NCI-H446 (cell line): ENCODE measurements at regions not wholly inside any gene's neighbourhood (a gene's known extent, or its start where the extent isn't known, plus 50 kb on each side); places are given as distances from the start of the nearest gene placed in this dataset.

Source experiments
- DNase-seq, 2 experiments: peaks; one replicate each; lab custom pipeline; 2025; lab: John Stamatoyannopoulos, UW

DNA sequence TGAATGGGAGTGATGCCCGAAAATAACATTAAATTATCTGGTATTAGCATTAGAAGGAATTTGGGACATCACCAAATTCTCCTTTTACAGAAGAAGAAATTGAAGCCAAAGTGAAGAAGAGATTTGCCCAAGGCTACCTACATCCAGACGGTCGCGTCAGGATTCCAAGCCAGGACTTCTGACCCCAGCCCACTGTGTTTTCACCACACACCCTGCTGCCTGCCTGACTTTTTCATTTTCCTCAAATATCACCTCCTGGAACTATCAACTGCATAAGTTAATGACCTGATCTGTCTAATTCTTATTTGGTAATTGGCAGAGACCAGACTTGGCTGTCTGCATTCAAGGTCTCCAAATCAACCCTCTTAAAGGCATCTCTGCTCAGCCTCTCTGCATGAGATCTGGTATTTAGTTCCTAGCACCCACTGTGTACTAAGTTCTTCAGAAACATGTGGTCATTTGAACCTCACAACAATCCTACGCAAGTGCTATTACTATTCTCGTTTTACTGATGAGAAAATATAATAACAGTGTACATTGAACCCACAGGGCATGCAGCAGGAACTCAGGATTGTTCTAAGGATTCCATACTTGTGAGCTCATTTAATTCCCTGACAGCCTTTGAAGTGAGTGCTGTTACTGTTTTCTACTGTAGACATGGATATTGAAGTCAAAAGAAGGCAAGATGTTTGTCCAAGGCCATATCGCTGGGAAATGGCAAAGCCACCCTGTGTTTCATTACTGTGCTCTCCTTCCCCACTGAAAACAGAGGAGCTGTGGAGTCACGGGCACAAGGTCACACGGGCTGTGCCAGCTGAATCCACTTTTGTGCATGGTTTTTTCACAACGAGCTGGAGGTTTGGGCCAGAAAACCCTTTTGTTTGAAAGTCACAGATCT is 195.2 kb upstream of the C1QTNF7 start:
- DNase-seq: peak; percentile 44 to 63

DNA sequence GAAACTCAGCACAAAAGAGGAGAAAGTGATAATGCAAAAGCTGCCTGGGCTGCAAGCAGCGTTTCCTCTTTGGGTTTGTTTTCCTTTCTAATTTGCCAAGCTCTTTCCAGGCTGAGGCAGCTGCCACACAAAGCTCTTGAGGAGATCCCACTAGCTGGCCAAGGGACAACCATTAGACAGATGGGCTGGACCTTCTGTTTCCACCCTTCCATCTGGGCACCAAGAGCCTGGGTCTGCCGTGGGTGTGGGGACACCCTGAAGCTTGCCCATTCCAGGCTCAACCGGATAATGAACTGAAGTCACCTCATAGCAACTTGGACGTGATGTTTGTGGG is 194.6 kb upstream of the C1QTNF7 start:
- DNase-seq: peak; percentile 76 to 92

DNA sequence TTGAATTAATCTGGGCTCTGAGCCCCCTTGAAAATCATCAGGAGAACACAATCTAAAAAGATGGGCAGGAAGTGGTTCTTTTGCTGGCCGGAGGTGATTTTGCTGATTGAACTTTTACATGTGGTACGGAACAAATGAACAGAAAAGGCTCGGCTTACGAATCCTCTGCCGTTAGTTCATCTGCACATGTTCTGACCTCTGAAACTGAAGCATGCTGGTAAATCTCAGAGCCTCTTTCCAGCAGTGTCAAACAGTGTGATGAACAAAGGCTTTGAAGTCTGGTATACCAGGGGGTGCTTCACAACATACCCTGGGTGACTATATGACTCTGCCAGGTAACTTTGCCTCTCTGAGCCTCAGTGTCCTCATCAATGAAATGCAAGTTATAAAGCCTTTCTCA is 194.2 kb upstream of the C1QTNF7 start:
- no peak for DNase-seq

DNA sequence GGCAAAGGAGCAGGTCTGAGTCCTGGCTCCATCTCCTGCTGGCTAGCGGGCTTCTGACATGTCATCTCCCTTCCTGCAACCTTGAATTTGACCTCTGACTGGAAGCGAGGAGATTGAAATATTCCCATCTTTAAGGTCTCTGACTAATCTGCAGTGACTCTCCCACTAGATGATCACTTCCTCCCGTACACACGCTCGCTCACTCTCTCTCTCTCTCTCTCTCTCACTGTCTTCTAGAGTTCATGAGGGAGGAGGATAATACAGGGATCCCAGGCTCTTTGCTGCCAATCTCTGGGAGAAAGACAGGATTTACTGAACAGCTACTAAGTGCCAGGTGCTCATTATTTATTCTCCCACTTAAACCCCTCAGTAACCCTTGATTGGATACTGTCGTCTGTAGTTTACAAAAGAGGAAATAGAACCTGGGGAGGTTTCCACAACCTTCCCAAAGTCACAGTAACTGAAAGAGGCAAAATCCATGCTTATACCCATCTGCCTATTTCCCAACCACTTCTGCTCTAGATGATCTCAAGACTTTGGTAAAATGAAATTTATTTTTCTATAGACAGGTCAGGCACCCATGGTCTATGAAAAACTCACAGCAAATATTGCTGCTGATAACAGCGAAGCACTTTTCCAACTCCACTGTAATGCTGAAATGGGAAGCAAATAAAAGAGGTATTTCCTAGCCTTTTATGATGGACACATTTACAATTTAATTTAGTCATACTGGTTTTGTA is 193.5 kb upstream of the C1QTNF7 start:
- no peak for DNase-seq

DNA sequence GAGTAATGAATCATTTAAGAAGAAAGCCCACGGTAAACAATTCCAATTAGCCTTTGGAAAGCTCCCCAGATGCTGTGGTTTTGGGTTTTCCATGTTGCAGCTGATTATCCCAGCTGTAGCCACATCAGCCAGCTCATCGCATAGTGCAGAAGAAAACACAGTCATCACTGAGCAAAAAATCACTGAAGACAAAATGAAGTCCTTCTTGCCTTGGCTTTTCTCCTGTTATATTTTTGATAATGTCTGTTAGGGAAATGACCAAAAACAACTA is 193.0 kb upstream of the C1QTNF7 start:
- DNase-seq: no peak

DNA sequence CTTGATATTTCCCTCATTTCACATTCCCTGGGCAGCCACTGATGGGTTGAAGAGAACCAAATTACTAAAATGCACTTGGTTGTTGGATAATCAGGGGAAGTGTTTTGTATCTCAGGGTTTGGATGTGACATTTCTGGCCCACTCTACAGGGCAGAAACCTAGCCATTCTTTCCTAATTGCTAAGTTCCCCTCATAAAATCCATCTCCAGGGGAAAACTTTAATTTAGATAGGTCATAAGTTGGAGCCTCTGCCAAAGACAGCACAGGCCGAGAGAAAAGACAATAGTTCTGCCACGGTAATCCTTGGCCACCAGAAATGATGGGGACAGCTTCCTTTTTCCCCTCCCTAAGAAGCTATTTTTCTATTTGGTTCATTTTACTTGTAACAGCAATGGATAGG is 192.7 kb upstream of the C1QTNF7 start:
- no peak for DNase-seq

DNA sequence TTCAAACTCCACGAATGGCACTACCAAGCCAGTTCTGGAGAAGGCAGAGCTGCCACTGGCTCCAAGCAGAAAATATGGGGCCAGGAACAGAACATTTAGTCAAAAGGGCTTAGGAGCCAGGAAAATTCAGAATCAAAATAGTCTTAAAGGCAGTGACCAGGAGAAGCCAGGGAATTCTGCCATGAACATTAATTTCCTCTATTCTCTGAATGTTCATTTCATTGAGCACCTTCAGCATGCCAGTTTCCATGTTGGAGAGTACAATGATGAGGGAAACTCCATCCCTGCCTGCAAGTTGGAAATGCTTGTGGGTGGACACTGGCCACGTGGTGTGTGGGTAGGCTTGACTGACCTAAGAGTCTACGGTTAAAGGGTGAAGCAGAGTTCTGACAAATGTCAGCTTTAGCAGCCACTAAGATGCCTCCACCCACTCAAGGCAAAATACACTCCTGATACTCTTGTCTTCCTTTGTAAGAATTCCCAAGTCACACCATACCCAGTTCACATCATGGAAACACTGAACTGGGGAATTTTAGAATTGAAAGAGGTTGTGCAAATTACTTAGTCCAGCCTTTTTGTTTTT is 190.1 kb upstream of the C1QTNF7 start:
- peak in 1 of 2 experiments; percentile 13 for DNase-seq

DNA sequence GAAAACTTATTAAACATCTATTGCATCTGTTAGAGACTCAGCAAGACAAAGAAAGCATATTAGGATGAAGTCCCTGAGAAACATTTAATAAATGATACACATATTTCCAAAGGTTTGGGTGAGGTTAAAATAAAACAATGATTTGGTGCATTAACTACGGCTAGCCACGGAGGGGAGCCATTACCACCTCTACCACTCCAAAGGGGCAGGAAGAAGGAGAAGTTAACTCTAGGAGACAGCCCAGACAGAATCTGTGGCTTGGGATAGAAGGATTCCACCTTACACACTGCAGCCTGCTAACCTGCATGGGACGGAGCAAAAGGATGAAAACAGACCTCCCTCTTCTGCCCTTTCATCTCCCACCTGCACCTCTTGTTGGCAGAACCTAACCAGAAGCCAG is 189.1 kb upstream of the C1QTNF7 start:
- peak in 1 of 2 experiments; percentile 24 for DNase-seq

DNA sequence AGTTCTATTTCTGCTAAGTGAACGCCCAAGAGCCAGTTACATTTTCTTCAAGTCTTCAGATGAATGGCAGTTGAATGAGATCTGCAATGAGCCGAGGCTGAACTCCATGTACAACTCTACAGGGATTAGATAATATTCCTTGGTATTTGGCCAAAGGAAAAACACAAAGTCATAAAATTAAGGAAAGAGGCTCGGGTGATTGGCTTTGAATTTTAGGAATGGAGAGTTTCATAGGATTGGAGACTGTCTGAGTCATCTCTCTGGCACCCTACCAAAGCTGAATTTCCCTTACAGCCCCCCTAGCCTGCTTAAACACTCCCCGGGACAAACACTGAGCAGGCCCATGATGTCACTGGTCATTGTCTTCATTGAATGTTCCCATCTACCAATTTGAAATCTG is 188.0 kb upstream of the C1QTNF7 start:
- peak in 1 of 2 experiments; percentile 59 for DNase-seq

DNA sequence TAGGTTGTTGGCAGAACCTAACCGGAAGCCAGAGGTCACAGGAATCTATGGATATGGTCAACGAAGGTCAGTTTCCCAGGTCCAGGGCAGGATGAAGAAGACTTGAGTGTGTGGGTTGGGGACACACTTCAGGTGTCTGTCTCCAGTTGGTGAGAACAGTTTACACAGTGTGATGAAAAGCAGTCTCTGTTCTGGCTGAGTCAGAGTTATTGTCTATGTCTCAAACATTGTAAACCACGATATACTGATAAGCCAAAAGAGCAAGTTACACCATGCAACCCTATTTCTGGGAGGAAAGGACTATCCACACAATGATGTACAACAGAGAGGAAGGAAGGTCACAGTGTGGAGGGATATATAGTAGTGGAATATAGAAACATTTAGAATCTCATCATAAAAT is 187.1 kb upstream of the C1QTNF7 start:
- DNase-seq: no peak

DNA sequence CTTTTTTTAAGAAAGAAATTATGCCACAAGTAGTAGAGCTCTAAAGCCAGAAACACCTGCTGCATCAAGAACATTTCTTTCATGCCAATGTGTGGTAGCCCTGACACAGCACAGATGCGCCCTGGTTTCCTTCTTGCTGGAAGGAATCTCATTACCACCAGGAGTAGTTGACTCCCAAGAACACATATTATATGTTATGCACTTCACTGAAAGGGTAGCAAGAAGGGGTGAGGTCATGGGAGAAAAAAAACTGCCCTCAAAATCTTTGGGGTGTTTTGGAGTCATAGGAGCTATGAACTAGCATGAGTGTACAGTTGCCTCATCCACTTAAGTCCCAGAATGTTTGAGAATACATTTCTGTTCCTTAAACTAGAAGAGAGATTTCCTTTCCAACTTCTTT is 185.8 kb upstream of the C1QTNF7 start:
- DNase-seq: no peak

DNA sequence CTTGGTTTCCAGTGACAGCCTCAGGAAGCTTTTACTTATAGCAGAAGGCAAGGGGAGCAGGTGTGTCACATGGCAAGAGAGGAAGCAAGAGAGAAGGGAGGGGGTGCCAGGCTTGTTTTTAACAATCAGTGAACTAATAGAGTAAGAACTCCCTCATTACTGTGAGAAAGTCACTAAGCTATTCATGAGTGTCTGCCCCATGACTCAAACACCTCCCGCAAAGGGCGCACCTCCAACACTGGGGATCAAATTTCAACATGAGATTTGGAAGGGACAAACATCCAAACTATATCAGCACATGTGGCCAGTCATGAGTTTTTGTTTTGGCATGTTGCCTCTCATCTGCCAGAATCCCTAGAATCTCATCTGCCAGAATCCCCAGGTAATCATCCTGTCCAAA is 183.5 kb upstream of the C1QTNF7 start:
- DNase-seq: peak in 1 of 2 experiments; percentile 13

DNA sequence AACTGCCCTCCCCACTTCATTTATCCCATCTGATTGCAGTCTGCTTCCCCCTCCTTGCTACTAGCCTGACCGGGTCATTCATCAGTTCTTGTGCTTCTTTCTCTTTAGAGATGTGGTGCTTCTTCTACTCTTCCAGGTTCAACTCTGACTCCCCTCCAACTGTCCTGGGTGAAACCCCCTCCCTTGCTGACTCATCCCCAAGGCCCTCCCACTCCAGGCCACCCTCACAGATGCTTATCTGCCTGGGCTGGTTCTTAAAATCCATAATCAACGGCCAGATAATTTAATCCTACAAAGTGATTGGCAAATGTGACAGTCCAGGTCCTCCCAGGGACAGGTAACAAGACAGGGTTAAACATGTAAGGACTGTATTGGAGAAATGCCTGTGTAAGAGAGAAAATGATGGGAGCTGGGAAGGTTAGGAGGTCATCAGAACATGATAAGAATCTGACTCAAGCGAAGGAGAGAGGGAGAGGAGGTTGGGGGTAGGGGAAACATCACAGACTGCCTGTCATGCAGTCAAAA is 182.8 kb upstream of the C1QTNF7 start:
- no peak for DNase-seq

DNA sequence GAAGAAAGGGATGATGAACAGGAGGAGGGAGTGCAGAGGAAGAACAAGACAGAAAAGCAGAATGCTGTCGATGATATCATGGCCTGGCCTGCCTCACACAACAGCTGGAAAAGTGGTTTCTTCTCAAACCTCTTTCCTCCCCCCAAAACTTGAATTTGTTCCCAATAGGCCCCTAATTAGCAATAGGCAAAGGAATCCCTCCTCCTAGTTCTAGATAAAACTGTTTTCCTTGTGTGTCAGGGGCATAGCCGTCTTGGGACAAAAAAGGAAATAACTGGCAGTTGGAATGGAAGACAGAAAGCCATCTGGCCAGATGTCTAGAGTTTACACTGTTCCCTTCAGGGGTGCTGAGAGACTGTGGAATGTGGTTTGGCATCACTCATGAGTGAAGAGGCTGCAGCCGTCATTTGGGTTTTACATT is 177.8 kb upstream of the C1QTNF7 start:
- peak in 1 of 2 experiments; percentile 34 for DNase-seq

DNA sequence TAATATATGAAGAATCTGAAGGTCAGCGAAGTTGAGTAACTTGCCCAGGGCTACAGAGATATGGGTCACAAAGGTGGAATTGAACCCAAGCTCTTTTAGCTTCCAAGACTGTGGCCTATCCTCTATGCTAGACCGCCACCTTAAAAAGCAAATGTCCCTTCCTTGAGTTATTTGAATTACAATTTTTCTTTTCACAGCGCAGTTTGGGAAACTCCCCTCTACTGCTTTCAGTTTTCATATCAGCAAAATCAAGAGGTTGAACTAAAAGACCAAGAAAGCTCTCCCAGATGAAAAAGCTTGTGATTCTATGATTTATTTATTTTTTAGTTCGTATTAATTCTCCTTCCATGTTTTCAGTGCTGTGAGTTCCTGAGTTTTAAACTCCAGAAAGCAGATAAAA is 174.5 kb upstream of the C1QTNF7 start:
- no peak for DNase-seq

DNA sequence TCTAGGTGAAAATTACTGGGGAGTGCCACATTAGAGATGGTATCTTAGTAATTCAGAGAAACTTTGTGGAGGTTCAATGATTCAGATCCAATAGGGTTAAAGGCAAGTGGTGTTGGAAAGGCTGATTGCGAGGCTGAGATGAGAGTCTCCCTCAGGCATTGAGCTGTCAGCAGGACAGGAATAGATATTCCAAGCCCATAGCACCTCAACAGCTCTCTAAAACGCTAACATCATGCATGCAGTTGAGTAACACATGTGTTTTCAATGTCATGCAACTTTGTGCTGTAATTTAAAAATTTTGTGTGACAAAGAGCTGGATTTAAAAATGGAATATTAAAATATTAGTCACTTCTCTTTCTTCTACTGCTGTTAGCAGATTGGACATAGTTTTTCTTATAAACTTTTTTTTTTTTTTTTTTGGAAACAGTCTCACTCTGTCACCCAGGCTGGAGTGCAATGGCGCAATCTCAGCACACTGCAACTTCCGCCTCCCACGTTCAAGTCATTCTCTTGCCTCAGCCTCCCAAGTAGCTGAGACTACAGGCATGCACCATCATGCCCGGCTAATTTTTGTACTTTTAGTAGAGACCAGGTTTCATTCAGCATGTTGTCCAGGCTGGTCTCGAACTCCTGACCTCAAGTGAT is 173.5 kb upstream of the C1QTNF7 start:
- DNase-seq: no peak

DNA sequence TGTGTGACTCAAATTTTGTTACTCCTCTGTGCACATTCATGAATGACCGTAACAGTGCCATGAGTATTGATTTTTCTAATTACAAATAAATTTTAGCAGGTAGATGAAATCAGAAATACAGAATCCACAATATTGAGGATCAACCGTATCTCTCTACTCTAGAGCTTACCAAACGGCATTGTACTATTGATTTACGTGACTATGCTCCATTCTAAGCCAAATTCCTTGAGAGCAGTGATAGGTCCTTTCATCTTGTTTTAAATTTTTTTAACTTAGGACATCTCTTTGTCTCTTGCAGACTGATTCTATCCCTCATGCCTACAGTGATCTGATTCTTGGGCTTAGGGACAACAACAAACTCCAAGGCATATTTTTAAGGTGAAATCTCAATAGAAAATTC is 172.3 kb upstream of the C1QTNF7 start:
- DNase-seq: no peak

DNA sequence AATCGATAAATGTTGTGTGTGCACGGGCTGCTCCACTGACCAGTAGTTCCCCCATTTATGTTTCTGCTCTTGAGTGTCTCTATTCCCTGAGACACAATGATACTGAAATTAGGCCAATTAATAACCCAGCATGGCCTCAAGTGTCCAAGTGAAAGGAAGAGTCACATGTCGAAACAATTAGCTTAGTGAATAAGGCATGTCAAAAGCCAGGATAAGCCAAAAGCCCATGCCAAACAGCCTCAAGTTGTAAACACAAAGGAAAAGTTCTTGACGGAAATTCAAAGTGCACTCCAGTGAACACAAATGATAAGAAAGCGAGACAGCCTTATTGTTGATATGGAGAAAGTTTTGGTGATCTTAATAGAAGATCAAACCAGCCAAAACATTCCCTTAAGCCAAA is 167.1 kb upstream of the C1QTNF7 start:
- no peak for DNase-seq

DNA sequence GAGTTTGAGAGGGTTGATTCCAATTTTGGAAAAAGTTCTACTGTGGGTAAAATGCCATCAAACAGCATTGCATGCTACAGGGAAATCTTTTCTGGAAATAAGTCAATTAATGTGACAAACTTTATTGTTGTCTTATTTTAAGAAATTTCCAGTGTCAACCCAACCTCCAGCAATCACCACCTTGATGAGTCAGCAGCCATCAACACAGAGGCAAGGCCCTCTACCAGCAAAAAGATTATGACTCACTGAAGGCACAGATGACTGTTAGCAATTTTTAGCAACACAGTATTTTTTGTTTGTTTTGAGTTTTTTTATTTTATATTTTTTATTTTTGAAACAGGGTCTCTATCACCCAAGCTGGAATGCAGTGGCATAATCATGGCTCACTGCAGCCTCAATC is 165.4 kb upstream of the C1QTNF7 start:
- DNase-seq: no peak

DNA sequence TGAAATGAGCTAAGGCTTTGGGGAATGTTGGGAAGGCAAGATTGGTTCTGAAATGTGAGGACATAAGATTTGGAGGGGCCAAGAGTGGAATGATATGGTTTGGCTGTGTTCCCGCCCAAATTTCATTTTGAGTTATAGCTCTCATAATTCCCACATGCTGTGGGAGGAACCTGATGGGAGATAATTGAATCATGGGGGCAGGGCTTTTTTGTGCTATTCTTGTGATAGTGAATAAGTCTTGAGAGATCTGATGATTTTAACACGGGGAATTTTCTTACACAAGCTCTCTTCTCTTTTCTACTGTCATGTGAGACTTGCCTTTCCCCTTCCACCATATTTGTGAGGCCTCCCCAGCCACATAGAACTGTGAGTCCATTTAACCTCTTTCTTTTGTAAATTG is 157.6 kb upstream of the C1QTNF7 start:
- no peak for DNase-seq

DNA sequence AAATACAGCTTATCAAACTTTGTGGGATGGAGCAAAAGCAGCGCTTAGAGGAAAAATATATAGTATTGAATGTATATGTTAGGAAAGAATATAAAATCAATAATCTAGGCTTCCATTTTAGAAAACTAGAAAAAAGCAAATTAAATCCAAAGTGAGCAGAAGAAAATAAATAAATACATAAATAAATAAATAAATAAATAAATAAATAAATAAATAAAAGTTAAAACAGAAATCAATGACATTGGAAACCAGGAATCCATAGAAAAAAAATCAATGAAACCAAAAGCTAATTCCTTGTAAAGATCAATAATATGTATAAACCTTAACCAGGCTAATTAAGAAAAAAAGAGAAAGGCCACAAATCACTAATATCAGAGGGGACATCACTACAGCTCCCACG is 141.8 kb upstream of the C1QTNF7 start:
- no peak for DNase-seq

DNA sequence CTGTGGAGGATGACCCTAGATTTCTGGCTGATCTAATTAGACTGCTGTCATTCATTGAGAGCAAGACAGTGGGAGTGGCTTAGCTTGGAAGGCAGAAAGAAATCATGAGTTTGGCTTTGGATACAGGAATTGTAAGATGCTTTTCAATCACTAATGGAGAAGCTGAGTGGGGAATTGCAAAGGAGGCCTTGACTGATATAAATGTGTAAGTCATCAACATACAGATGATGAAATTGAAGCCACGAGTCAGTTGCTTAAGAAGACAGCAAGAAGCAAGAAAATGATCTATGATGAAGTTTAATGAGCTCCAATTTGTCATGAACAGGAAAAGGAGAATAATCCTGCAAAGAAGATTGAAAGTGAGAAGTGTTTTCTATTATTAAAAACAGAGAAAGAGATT is 136.7 kb upstream of the C1QTNF7 start:
- DNase-seq: no peak

DNA sequence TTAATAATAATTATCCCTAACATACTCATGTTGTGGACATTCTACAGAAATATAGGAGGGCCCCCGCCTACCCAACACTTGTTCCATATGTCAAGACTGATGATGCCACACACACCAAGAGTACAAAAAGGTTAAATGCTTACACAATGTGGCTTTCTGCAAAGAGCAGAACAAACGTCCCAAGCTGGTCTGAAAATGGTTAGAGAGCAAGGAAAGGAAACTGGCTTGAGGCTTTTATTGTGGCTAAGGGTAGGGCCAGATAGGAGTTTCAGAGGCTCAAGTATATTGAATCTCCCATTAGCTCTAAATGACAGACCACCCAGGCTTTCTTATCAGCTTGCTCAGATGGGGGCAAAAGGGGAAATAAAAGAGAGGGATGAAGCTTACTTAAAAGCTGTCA is 134.1 kb upstream of the C1QTNF7 start:
- no peak for DNase-seq
